ENCODE measurements at regions not wholly inside any gene's neighbourhood (a gene's known extent, or its start where the extent isn't known, plus 50 kb on each side); places are given as distances from the start of the nearest gene placed in this dataset.

DNA sequence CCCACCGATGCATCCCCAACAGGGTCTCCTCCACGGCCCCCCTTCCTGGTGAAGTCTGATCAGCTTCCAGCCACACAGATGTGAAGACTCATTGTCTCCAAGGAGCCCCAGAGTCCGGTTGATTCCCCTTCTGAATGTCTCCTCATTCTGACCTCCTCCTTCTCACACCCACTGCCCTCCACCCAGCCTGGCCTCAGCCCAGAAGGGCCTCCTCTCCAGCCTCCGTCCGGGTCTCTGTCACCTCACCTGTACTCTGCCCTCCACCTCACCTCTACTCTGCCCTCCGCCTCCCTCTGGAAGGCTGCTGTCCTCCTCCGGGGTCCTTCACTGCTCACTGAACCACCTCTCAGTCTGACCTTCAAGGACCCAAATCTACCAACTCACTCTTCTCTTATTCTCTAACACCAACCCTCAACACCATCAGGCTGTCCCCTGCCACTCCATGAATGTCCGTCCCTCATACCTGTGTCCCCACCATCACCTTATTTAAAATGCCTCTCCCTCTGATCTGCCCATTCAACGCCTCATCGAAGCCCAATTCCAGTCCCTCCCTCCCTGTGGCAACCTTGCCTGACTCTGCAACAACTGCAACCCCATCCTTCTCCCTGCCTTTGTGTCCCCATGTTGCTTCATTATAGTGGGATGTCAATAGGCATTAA, 201.2 kb downstream of the TOMM20 start:
- no peak for TF ChIP-seq TEAD4 (IDR thresholded peaks at IDR 0.05; ENCODE audit: borderline replicate concordance, insufficient read depth)
- no peak for TF ChIP-seq EP300 (IDR thresholded peaks at IDR 0.05; ENCODE audit: borderline replicate concordance in 1 of 2, low read depth in 1 of 2, low read length in 1 of 2)
- no peak for TF ChIP-seq RCOR1 (IDR thresholded peaks at IDR 0.05; ENCODE audit: low read length)

Measured in SK-N-SH (cell line).